ENCODE measurements at regions not wholly inside any gene's neighbourhood (a gene's known extent, or its start where the extent isn't known, plus 50 kb on each side); places are given as distances from the start of the nearest gene placed in this dataset.

DNA sequence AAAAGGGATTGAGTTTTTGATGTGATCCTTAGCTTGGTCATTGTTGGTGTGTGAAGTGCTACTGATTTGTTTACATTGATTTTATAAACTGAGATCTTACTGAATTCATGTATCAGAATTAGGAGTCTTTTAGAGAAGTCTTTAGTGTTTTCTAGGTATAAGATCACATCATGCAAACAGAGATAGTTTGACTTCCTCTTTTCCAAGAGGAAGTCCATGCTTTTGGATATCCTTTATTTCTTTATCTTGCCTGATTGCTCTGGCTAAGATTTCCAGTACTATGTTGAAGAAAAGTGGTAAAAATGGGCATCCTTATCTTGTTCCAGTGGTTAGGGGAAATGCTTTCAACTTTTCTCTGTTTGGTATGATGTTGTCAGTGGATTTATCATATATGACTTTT lies 561.2 kb upstream of the SLITRK1 start:
- Histone ChIP-seq H3K27ac (no peak overlapping the region), H3K9me2 (replicated peaks; ENCODE audit: insufficient read depth) (no peaks in the 10 kb centered on the region), H3K4me1 (ENCODE audit: insufficient read depth) (no peaks in the 10 kb centered on the region), H4K20me1 (ENCODE audit: insufficient read depth, poor library complexity, severe bottlenecking) (no peaks in the 10 kb centered on the region), H2AFZ (no peak overlapping the region), H3K79me2 (no peaks in the 10 kb centered on the region), H3K4me2 (no peak overlapping the region), H3K36me3 (replicated peaks; ENCODE audit: insufficient read depth, low read depth) (no peaks in the 10 kb centered on the region), H3K27me3 (no peaks in the 10 kb centered on the region), H3K9me3 (ENCODE audit: low read depth) (no peaks in the 10 kb centered on the region), H3K4me3 (no peak overlapping the region)
- DNase-seq (ENCODE audit: low spot score): no peak
- TF ChIP-seq EZH2 (IDR thresholded peaks at IDR 0.05; ENCODE audit: borderline replicate concordance): no peak
- no peak for TF ChIP-seq EZH2phosphoT487 (IDR thresholded peaks at IDR 0.05; ENCODE audit: low read depth, severe bottlenecking, unreplicated experiment)
- TF ChIP-seq, protein P1, sequence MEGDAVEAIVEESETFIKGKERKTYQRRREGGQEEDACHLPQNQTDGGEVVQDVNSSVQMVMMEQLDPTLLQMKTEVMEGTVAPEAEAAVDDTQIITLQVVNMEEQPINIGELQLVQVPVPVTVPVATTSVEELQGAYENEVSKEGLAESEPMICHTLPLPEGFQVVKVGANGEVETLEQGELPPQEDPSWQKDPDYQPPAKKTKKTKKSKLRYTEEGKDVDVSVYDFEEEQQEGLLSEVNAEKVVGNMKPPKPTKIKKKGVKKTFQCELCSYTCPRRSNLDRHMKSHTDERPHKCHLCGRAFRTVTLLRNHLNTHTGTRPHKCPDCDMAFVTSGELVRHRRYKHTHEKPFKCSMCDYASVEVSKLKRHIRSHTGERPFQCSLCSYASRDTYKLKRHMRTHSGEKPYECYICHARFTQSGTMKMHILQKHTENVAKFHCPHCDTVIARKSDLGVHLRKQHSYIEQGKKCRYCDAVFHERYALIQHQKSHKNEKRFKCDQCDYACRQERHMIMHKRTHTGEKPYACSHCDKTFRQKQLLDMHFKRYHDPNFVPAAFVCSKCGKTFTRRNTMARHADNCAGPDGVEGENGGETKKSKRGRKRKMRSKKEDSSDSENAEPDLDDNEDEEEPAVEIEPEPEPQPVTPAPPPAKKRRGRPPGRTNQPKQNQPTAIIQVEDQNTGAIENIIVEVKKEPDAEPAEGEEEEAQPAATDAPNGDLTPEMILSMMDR (IDR thresholded peaks at IDR 0.05; ENCODE audit: poor library complexity): no peak

GRCh38 chr13:84439108-84439507 lies 556.8 kb upstream of the SLITRK1 start:
- 97% methylated on average over 1 of the region's 1 CpG for WGBS (ENCODE audit: low lambda C conversion rate, missing lambda C conversion rate)
- Histone ChIP-seq H3K4me1 (ENCODE audit: insufficient read depth) (no peaks in the 10 kb centered on the region), H3K79me2 (no peaks in the 10 kb centered on the region), H3K4me2 (no peak overlapping the region), H3K9me3 (ENCODE audit: low read depth) (no peaks in the 10 kb centered on the region), H3K27me3 (no peaks in the 10 kb centered on the region), H3K36me3 (replicated peaks; ENCODE audit: insufficient read depth, low read depth) (no peaks in the 10 kb centered on the region), H3K4me3 (no peak overlapping the region), H3K9me2 (replicated peaks; ENCODE audit: insufficient read depth) (no peaks in the 10 kb centered on the region), H2AFZ (no peak overlapping the region), H3K27ac (no peak overlapping the region), H4K20me1 (ENCODE audit: insufficient read depth, poor library complexity, severe bottlenecking) (no peaks in the 10 kb centered on the region)
- no peak for DNase-seq (ENCODE audit: low spot score)
- TF ChIP-seq, protein P1 (IDR thresholded peaks at IDR 0.05; ENCODE audit: poor library complexity): no peak
- no peak for TF ChIP-seq EZH2 (IDR thresholded peaks at IDR 0.05; ENCODE audit: borderline replicate concordance)

DNA sequence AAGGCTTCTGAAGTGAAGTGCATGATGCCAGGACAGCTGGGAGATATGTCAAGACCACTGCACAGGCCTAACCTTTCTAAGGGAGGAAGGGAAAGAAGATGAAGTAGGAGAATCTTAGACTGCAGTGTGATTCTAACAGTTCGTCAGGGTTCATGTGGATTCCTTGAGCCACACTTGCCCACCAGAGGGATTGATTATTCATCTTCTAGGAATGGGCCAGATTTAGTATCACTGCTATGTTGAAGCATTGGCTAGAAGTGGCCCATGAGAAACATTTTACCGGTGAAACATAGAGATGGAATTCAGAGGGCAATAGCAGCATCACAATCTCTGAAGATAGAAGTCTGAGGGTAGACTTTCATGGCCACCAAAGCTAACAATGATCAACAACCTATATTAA lies 550.8 kb upstream of the SLITRK1 start:
- H3K4me2 ChIP-seq: no peak overlapping the region
- H3K4me1 ChIP-seq (ENCODE audit: insufficient read depth): no peaks in the 10 kb centered on the region
- WGBS (ENCODE audit: low lambda C conversion rate, missing lambda C conversion rate): 87% methylated on average over 2 of the region's 2 CpGs
- no peak overlapping the region for H2AFZ ChIP-seq
- no peak for DNase-seq (ENCODE audit: low spot score)
- H3K36me3 ChIP-seq (replicated peaks; ENCODE audit: insufficient read depth, low read depth): no peaks in the 10 kb centered on the region
- TF ChIP-seq EZH2phosphoT487 (IDR thresholded peaks at IDR 0.05; ENCODE audit: low read depth, severe bottlenecking, unreplicated experiment) (no peak), EZH2 (IDR thresholded peaks at IDR 0.05; ENCODE audit: borderline replicate concordance) (no peak)
- TF ChIP-seq, protein P1 (IDR thresholded peaks at IDR 0.05; ENCODE audit: poor library complexity): no peak
- H3K27ac ChIP-seq: no peak overlapping the region
- no peaks in the 10 kb centered on the region for H3K79me2 ChIP-seq
- no peaks in the 10 kb centered on the region for H3K9me2 ChIP-seq (replicated peaks; ENCODE audit: insufficient read depth)
- H3K4me3 ChIP-seq: no peak overlapping the region
- no peaks in the 10 kb centered on the region for H3K27me3 ChIP-seq
- H3K9me3 ChIP-seq (ENCODE audit: low read depth): no peaks in the 10 kb centered on the region
- H4K20me1 ChIP-seq (ENCODE audit: insufficient read depth, poor library complexity, severe bottlenecking): no peaks in the 10 kb centered on the region

DNA sequence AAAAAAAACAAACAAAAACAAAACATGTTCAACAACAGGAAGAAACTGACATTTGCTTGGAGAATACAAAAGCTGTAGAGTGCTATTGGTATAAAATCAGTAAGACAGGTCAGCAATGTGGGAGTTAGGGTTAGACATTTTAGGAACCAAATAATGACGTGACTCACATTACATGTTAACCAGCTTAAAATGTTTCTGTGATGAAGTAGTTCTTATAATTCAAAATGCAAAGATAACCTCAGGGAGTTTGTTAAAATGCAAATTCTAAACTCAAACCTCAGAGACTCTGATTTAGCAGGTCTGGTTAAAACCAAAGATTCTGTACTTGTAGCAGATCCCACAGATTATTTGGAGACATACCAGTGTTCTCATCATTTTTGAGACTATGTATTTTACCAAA lies 549.4 kb upstream of the SLITRK1 start:
- H3K4me2 ChIP-seq: no peak overlapping the region
- TF ChIP-seq EZH2 (IDR thresholded peaks at IDR 0.05; ENCODE audit: borderline replicate concordance): no peak
- TF ChIP-seq, protein P1 (IDR thresholded peaks at IDR 0.05; ENCODE audit: poor library complexity): no peak
- no peak for TF ChIP-seq EZH2phosphoT487 (IDR thresholded peaks at IDR 0.05; ENCODE audit: low read depth, severe bottlenecking, unreplicated experiment)
- H3K27ac ChIP-seq: no peak overlapping the region
- no peak overlapping the region for H2AFZ ChIP-seq
- no peaks in the 10 kb centered on the region for H3K79me2 ChIP-seq
- 59% methylated on average over 1 of the region's 1 CpG for WGBS (ENCODE audit: low lambda C conversion rate, missing lambda C conversion rate)
- H3K27me3 ChIP-seq: no peaks in the 10 kb centered on the region
- H3K4me1 ChIP-seq (ENCODE audit: insufficient read depth): no peaks in the 10 kb centered on the region
- no peaks in the 10 kb centered on the region for H3K9me3 ChIP-seq (ENCODE audit: low read depth)
- no peaks in the 10 kb centered on the region for H3K9me2 ChIP-seq (replicated peaks; ENCODE audit: insufficient read depth)
- no peak for DNase-seq (ENCODE audit: low spot score)
- no peaks in the 10 kb centered on the region for H3K36me3 ChIP-seq (replicated peaks; ENCODE audit: insufficient read depth, low read depth)
- no peaks in the 10 kb centered on the region for H4K20me1 ChIP-seq (ENCODE audit: insufficient read depth, poor library complexity, severe bottlenecking)
- no peak overlapping the region for H3K4me3 ChIP-seq
